ENCODE measurements at regions not wholly inside any gene's neighbourhood (a gene's known extent, or its start where the extent isn't known, plus 50 kb on each side); places are given as distances from the start of the nearest gene placed in this dataset.
A peak's percentile ranks its signal among the peaks of the same experiment; 100 is the strongest.
"Not testable (repeated sequence)": the region's sequence is repeated elsewhere in the genome, so short reads cannot be mapped to it uniquely, and the experiment has no call there.

GRCh38 chr13:111575719-111576118 is 255.3 kb downstream of the TEX29 start:
- Histone ChIP-seq H3K4me1 (no peaks in the 10 kb centered on the region), H3K9me3 (replicated peaks) (no peaks in the 10 kb centered on the region)

GRCh38 chr13:111577208-111577828 is 256.9 kb downstream of the TEX29 start:
- Histone ChIP-seq H3K27me3 (no peaks in the 10 kb centered on the region), H3K36me3 (no peaks in the 10 kb centered on the region), H3K27ac (no peak overlapping the region), H3K4me1 (no peaks in the 10 kb centered on the region), H3K9me3 (replicated peaks) (no peaks in the 10 kb centered on the region), H3K4me3 (no peak overlapping the region)
- no peak for DNase-seq

More at GRCh38 chr13:111575719-111576118, 255.3 kb downstream of the TEX29 start:
- Histone ChIP-seq H3K27ac (no peak overlapping the region), H3K4me3 (no peak overlapping the region), H3K36me3 (no peaks in the 10 kb centered on the region), H3K27me3 (no peaks in the 10 kb centered on the region)
- DNase-seq: no peak

GRCh38 chr13:111577956-111578605 is 257.6 kb downstream of the TEX29 start:
- Histone ChIP-seq H3K4me3 (no peak overlapping the region), H3K9me3 (replicated peaks) (no peaks in the 10 kb centered on the region), H3K27me3 (no peaks in the 10 kb centered on the region), H3K4me1 (no peaks in the 10 kb centered on the region), H3K27ac (no peak overlapping the region), H3K36me3 (no peaks in the 10 kb centered on the region)
- DNase-seq: peak in 1 of 2 experiments; percentile 24

- DNase-seq: no peak
- H3K36me3 ChIP-seq: no peaks in the 10 kb centered on the region
- no peaks in the 10 kb centered on the region for H3K4me1 ChIP-seq
- no peaks in the 10 kb centered on the region for H3K9me3 ChIP-seq (replicated peaks)
- no peaks in the 10 kb centered on the region for H3K27me3 ChIP-seq
- H3K4me3 ChIP-seq: no peak overlapping the region
- no peak overlapping the region for H3K27ac ChIP-seq
Observed at GRCh38 chr13:111584101-111584672, 263.7 kb downstream of the TEX29 start.

GRCh38 chr13:111584870-111585269 is 264.4 kb downstream of the TEX29 start:
- DNase-seq: no peak
- no peaks in the 10 kb centered on the region for H3K36me3 ChIP-seq
- no peaks in the 10 kb centered on the region for H3K27me3 ChIP-seq
- H3K27ac ChIP-seq: no peak overlapping the region
- H3K9me3 ChIP-seq (replicated peaks): no peaks in the 10 kb centered on the region
- no peak overlapping the region for H3K4me3 ChIP-seq
- H3K4me1 ChIP-seq: no peaks in the 10 kb centered on the region

- no peak for DNase-seq
- no peaks in the 10 kb centered on the region for H3K27me3 ChIP-seq
- no peaks in the 10 kb centered on the region for H3K9me3 ChIP-seq (replicated peaks)
Observed at GRCh38 chr13:111586291-111586690, 265.8 kb downstream of the TEX29 start.

GRCh38 chr13:111587249-111587648 is 266.8 kb downstream of the TEX29 start:
- Histone ChIP-seq H3K4me3 (no peak overlapping the region), H3K27me3 (no peaks in the 10 kb centered on the region)

More at GRCh38 chr13:111586291-111586690, 265.8 kb downstream of the TEX29 start:
- H3K4me1 ChIP-seq: no peaks in the 10 kb centered on the region
- H3K36me3 ChIP-seq: no peaks in the 10 kb centered on the region
- H3K27ac ChIP-seq: no peak overlapping the region
- no peak overlapping the region for H3K4me3 ChIP-seq

GRCh38 chr13:111589321-111589720 is 268.9 kb downstream of the TEX29 start:
- DNase-seq: no peak
- Histone ChIP-seq H3K27me3 (no peaks in the 10 kb centered on the region), H3K27ac (no peak overlapping the region), H3K4me1 (no peaks in the 10 kb centered on the region), H3K36me3 (no peaks in the 10 kb centered on the region), H3K9me3 (replicated peaks) (0 out of 2 replicates have a peak, but pooled peaks cover 3% of the 10 kb centered on the region), H3K4me3 (no peak overlapping the region)

More at GRCh38 chr13:111587249-111587648, 266.8 kb downstream of the TEX29 start:
- no peaks in the 10 kb centered on the region for H3K9me3 ChIP-seq (replicated peaks)
- no peaks in the 10 kb centered on the region for H3K4me1 ChIP-seq
- H3K27ac ChIP-seq: no peak overlapping the region
- no peaks in the 10 kb centered on the region for H3K36me3 ChIP-seq
- DNase-seq: no peak

- Histone ChIP-seq H3K4me3 (no peak overlapping the region), H3K27ac (no peak overlapping the region), H3K9me3 (replicated peaks) (0 out of 2 replicates have a peak, but pooled peaks cover 3% of the 10 kb centered on the region), H3K27me3 (no peaks in the 10 kb centered on the region), H3K4me1 (no peaks in the 10 kb centered on the region), H3K36me3 (no peaks in the 10 kb centered on the region)
- DNase-seq: no peak
Observed at GRCh38 chr13:111589992-111590391, 269.6 kb downstream of the TEX29 start.

GRCh38 chr13:111590796-111591195 is 270.4 kb downstream of the TEX29 start:
- Histone ChIP-seq H3K27ac (no peak overlapping the region), H3K4me1 (no peaks in the 10 kb centered on the region), H3K4me3 (no peak overlapping the region), H3K27me3 (no peaks in the 10 kb centered on the region), H3K9me3 (replicated peaks) (0 out of 2 replicates have a peak, but pooled peaks cover 3% of the 10 kb centered on the region), H3K36me3 (no peaks in the 10 kb centered on the region)
- no peak for DNase-seq

- not testable (repeated sequence) for H3K9me3 ChIP-seq (replicated peaks)
Observed at GRCh38 chr13:111593490-111593889, 273.0 kb downstream of the TEX29 start.

GRCh38 chr13:111594606-111595005 is 274.2 kb downstream of the TEX29 start:
- Histone ChIP-seq H3K4me1 (no peaks in the 10 kb centered on the region), H3K27me3 (no peaks in the 10 kb centered on the region), H3K27ac (no peak overlapping the region), H3K4me3 (no peak overlapping the region), H3K9me3 (replicated peaks) (0 out of 2 replicates have a peak, but pooled peaks cover 3% of the 10 kb centered on the region), H3K36me3 (no peaks in the 10 kb centered on the region)
- no peak for DNase-seq

More at GRCh38 chr13:111593490-111593889, 273.0 kb downstream of the TEX29 start:
- DNase-seq, H3K27me3 ChIP-seq, H3K4me3 ChIP-seq, H3K4me1 ChIP-seq, H3K27ac ChIP-seq, H3K36me3 ChIP-seq: not testable (repeated sequence)

- Histone ChIP-seq H3K27me3 (no peaks in the 10 kb centered on the region), H3K4me3 (no peak overlapping the region), H3K36me3 (no peaks in the 10 kb centered on the region), H3K27ac (no peak overlapping the region), H3K9me3 (replicated peaks) (0 out of 2 replicates have a peak, but pooled peaks cover 3% of the 10 kb centered on the region), H3K4me1 (no peaks in the 10 kb centered on the region)
- no peak for DNase-seq
Observed at GRCh38 chr13:111595276-111595675, 274.8 kb downstream of the TEX29 start.

GRCh38 chr13:111595791-111596190 is 275.3 kb downstream of the TEX29 start:
- Histone ChIP-seq H3K4me1 (no peaks in the 10 kb centered on the region), H3K9me3 (replicated peaks) (0 out of 2 replicates have a peak, but pooled peaks cover 3% of the 10 kb centered on the region), H3K36me3 (no peaks in the 10 kb centered on the region), H3K27me3 (0 out of 2 replicates have a peak, but pooled peaks cover 3% of the 10 kb centered on the region), H3K27ac (no peak overlapping the region), H3K4me3 (no peak overlapping the region)
- no peak for DNase-seq

GRCh38 chr13:111597191-111597611 is 276.8 kb downstream of the TEX29 start:
- Histone ChIP-seq H3K27me3 (0 out of 2 replicates have a peak, but pooled peaks cover 4% of the 10 kb centered on the region), H3K27ac (no peak overlapping the region), H3K4me1 (no peaks in the 10 kb centered on the region), H3K4me3 (no peak overlapping the region), H3K9me3 (replicated peaks) (0 out of 2 replicates have a peak, but pooled peaks cover 3% of the 10 kb centered on the region), H3K36me3 (no peaks in the 10 kb centered on the region)
- DNase-seq: no peak

All from SJCRH30 (cell line).